Epithelial cell of esophagus (primary cell): ENCODE measurements at regions not wholly inside any gene's neighbourhood (a gene's known extent, or its start where the extent isn't known, plus 50 kb on each side); places are given as distances from the start of the nearest gene placed in this dataset.

Source experiments
- DNase-seq: peaks from one replicate; pipeline ENCODE4 v3.0.0; 2010; ENCODE audit warnings: low read depth
- H3K4me3 ChIP-seq: 2 replicates; pipeline ENCODE4 v1.5.1; 2011; ENCODE audit warnings: mild to moderate bottlenecking, low read length, control low read depth
- CTCF ChIP-seq: IDR thresholded peaks from 2 replicates; pipeline ENCODE4 v1.5.1; 2011; ENCODE audit warnings: low read depth, mild to moderate bottlenecking, low read length, control low read depth, inconsistent platforms; ENCODE audit not compliant: insufficient read depth; ENCODE audit errors: missing control alignments

DNA sequence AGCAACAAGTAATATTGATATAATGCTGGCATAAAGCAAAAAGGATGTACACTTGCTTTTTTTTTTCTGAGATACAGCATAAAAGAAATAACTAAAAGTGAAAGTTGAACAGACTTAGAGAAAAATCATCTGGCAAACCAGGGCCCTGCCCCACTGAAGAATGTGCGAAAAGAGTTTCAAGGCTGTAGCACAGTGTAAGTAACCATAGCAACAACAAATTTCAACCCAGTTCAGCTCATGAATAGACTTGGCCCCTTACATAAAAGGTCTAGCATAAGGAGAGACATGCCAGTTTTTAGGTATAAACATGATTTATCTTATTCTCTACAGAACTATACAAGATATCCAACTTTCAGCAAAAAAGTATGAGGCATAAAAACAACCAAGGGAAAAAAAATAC is 113.7 kb upstream of the GYPC start:
- DNase-seq = no peak
- no peak overlapping the region for H3K4me3 ChIP-seq
- TF ChIP-seq CTCF = no peak

DNA sequence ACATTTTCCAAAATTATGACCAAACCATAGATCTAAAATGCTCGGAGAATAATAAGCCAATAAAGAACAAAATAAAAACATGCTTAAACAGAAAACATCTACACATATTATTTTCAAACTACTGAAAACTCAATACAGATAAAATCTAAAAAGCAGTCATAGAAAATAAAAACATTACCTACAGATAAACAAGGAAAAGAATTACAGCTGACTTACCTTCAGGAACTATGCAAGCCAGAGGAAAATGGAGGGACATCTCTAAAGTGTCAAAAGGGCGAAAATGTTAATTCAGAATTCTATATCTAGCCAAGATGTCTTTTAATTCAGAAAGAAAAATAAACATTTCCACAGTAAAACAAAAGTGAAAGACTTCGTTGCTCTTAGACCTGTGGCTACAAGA is 112.9 kb upstream of the GYPC start:
- TF ChIP-seq CTCF = no peak
- no peak for DNase-seq
- H3K4me3 ChIP-seq = no peak overlapping the region

DNA sequence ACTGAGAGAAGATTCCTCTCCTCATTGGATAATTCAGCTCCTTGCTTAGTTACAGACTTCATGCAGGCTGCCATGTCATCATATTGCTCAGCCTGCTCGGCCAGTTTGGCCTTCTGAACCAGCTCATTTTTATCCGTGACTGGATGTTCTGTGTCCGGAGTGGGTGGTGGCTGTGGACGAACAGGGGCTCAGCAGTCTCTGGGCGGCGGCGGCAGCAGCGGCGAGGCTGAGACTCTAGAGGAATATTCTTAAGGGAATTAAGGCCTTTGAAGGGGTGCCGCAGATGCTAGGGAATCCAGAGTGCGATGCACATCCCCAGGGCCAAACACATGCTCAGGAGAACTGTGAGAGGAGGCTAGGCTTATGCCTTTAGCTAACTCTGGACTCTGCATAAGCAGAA is 97.9 kb upstream of the GYPC start:
- TF ChIP-seq CTCF = no peak
- DNase-seq = no peak
- no peak overlapping the region for H3K4me3 ChIP-seq

GRCh38 chr2:126568734-126569133 is 87.2 kb upstream of the GYPC start:
- H3K4me3 ChIP-seq = no peak overlapping the region
- no peak for TF ChIP-seq CTCF
- DNase-seq = no peak

DNA sequence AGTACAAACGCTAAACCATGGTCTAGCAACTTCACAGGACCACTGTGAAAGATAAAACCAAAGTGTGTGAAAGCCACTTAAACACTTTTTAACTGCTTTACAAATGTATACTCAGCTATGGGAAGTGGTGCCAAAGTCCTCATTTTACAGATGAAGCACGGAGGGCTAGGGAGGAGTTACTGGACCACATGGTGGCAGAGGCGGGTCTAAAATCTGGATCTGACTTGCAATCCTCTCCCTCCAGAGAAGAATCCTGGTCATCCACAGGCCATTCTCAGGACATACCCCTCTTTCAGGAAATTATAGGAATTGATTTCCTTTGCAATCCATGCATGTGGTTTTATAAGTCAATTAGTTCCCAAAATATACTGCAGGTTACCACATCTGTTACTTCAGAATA is 84.6 kb upstream of the GYPC start:
- H3K4me3 ChIP-seq = no peak overlapping the region
- TF ChIP-seq CTCF = no peak
- DNase-seq = no peak

DNA sequence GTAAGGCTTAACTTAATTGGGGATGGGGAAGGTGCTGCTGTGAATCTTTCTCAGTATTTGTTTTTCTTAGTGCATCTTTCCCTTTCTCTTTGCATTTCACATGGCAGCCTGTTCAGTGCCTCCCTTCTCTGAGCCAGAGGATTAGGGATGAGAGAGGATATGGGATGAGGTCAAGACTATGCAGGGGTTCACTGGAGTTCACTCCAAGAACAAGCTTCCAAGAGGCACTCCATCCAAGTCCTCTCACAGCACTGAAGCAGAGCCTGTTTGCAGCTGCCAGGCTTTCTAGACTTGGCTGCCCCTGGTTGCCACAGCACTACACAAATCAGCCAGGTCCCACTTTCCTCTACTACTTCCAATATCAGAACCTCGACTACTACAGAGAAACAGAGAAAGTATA is 80.3 kb upstream of the GYPC start:
- no peak overlapping the region for H3K4me3 ChIP-seq
- DNase-seq = no peak
- TF ChIP-seq CTCF = no peak

GRCh38 chr2:126579868-126580267 is 76.1 kb upstream of the GYPC start:
- no peak for TF ChIP-seq CTCF
- no peak overlapping the region for H3K4me3 ChIP-seq
- no peak for DNase-seq
